COLO668 (cell line): ENCODE measurements at regions not wholly inside any gene's neighbourhood (a gene's known extent, or its start where the extent isn't known, plus 50 kb on each side); places are given as distances from the start of the nearest gene placed in this dataset.
"Not testable (repeated sequence)": the region's sequence is repeated elsewhere in the genome, so short reads cannot be mapped to it uniquely, and the experiment has no call there.

ENCODE experiments used
- DNase-seq: peaks from one replicate; lab custom pipeline; 2025; ENCODE audit not compliant: unreplicated experiment; lab: John Stamatoyannopoulos, UW

DNA sequence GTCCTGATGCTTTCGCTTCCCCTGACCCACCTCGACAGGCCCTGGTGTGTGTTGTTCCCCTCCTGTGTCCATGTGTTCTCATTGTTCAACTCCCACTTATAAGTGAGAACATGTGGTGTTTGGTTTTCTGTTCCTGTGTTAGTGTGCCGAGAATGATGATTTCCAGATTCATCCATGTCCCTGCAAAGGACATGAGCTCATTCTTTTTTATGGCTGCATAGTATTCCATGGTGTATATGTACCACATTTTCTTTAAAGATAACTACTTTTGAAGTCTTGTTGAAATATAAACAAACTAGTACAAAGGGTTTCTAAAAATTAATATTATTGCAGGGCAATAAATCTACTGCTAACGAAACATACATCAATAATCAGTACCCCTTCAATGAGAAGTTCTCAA lies 266.6 kb downstream of the IRS1 start:
- DNase-seq = not testable (repeated sequence)

DNA sequence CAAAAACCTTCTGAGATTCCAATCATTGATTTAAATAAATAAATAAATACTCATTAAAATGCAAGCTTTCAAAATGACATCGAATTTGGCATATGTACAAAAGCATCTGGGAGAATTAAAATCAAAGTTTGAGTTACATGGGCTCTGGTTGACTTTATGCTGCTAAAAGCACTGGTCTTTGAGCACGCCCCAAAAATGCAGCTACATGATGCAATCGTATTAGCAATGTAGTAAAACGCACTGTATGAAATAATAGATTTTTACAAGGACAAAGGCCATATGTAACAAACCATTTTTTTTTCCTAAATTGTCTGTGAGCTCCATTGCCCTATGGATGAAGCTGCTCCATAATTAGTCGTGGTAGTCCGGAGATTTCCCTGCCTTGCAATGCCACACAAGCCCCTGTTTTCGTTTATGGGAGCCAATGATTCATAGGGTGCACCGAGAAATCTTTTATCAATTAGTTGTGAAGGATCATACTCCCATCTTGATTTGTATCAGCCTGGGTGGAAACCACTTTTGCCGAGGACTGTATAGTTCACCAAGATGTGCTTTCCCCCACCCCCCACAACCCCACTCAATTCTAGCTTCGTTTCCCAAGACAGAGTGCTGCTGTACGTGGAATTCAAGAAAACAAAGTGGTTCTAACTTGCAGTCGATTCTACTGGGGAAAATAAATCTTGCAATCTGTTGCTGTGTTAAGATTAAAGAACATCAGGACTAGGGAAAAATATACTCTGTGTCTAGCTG lies 268.4 kb downstream of the IRS1 start:
- no peak for DNase-seq

DNA sequence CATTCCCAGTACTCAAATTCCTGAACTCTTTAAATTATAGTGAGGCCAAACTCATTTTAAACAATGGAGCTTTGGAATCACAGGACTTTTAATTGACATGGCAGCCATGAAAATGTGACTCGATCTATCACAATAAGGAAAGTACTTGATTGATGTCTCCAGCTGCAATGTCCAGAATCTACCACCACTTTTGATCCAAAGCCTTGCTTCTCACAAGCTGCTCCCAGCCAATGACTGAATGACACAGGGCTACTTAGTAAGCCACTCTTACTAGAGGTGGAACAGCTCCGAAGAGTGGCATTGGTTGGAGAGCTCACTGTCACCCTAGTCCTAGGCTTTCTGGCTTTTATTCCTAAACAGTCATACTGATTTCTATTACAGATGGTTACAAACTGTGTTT lies 270.1 kb downstream of the IRS1 start:
- no peak for DNase-seq

DNA sequence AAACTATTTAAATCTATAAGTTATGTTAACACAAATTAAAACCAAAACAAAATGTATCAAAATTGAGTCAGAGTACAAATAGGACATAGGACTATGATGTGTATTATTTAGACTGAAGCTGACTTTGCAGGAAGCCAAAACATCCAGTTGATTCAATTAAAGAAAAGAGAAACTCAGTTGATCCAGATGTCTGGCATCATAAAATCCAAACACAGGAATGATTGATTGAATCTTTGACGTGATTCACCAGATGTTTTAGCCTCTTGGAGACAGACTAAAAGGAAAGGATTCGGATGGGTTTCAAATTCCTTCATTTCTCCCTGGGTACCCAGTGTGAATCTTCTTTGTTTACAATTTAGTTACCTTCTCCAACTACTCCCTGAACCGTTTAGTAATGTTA lies 272.9 kb downstream of the IRS1 start:
- DNase-seq = no peak

DNA sequence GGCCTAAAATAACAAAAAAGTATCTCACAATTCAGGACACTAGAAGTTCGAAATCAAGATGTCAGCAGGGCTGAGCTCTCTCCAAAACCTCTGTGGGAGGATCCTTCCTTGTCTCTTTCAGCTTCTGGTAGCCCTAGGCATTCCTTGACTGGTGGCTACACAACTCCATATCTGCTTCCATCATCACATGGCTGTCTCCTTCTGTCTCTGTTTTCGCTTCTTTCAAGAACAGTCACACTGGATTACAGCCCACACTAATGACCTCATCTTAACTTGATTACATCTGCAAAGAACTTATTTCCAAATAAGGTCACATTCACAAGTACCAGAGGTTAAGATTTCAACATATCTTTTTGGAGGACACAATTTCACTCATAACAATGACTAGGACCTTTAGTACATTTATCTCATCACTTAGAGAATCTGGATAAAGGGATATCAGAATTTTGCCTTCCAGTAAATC lies 275.2 kb downstream of the IRS1 start:
- DNase-seq = no peak

DNA sequence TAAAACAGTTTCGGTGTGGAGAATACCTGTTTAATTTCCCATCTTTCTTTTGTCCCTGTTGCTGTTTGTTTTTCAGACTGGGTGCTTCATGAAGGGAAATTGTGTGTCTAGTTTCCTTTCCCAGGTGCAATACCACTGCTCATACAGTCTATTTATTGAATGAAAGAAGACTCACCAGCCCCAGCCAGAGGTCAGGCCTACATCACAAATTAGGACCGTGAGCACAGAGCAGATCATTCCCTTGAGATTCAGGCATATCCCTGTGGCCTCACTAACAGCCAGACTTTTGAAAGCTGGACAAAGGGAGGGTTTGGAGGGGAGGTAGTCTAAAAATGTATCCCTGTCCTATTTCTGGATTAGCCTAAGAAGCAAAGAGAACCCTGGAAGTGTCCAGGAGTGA lies 278.9 kb downstream of the IRS1 start:
- DNase-seq = no peak

DNA sequence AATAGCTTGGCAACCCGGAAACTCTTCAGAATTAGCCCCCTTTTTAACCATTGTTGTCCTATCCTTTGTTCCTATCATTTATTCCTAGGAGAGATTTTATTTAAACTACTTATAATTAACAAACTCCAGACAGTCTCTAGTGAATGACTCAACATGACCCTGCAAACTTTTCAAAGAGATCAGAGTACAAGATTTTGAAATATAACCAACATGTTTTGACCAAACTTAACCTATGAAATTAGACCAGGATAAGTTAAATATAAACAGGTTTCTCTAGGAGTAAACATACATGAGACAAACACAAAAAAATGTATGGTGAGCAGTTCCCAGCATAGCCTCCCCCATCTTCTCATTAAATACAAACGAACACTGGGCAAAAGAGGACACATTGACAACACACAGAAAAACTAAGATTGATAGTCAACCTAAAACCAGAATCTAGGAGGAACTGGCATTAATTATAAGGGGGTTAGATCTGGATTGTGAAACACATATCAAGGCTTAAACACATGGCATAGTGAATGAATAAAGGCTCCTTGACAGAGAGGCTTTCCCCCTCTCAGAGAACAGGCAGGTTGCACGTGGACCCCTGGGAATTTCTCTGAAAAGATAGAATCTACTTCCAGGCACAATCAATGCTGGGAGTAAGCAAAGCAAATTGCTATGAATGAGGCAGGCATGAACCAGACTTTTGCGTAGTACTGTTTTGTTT lies 284.1 kb downstream of the IRS1 start:
- no peak for DNase-seq

DNA sequence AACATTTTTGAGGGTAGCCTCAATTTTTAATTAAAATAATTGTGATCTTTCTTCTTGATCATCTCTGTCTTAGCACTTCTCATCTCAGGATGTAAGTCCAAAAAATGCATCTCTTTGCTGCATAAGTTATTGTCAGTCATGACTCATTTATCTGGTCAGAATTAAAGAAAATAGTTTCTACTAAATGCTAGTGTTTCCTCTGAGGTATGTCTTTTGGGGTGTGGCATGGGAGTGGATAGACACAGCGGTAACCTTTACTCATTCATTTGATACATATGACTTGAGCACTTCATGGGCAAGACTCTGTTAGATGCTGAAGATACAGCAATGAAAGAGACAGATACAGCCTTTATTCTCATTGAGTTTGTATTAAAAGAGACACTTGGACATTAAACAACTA lies 284.7 kb downstream of the IRS1 start:
- DNase-seq = no peak

DNA sequence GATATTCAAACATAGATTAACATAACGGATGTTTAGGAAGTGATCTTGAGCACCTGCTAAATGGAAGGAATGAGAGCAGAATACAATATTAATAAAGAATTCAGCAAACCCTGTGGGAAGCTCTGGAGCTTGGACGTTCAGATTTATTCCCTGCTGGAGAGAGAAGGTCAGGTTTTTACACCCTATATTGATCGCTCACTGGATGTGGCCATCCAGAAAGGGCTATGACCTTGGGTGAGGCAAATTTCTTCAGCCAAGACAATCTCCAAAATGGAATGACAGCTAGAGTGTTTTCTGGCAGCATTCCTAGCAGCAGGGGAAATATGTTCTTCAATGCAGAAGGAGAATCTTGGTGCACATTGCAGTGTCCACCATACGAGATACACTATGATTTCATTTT lies 288.3 kb downstream of the IRS1 start:
- DNase-seq = no peak

DNA sequence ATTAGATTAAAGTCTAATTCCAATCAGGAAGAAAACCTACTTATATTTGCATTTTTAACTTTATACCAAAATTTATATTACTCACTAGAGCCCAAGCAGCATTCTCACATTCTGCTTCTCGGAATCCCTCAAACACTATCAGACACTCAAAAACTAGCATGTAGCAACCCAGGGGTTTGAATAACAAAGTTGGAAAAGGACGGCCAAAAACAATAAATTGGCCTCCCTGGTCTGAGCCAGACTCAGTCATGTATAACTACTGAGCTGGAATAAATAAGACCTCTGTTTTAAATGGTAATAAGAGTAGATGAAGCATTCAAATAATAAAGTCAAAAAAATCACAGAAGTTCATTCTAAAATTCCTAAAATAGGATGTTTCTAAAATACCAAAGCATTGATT lies 290.9 kb downstream of the IRS1 start:
- DNase-seq = no peak

DNA sequence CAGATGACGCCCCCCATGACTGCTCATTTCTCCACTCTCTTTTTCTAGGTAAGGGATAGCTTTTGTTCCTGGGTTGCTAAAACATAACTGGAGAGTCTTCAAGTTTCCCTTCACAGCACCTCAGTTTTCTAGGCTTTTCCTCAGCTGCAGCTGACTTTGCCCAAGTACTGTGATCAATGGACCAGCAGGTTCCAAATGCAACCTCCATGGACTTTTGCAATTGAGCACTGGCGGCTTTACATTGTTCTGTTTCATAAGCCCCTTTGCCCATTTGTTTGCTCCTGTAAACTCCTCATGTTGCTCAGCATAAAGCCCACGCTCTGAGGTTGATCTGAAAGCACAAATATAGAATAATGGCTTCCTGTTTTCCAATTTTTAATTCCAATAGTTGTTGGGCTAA lies 291.6 kb downstream of the IRS1 start:
- no peak for DNase-seq

DNA sequence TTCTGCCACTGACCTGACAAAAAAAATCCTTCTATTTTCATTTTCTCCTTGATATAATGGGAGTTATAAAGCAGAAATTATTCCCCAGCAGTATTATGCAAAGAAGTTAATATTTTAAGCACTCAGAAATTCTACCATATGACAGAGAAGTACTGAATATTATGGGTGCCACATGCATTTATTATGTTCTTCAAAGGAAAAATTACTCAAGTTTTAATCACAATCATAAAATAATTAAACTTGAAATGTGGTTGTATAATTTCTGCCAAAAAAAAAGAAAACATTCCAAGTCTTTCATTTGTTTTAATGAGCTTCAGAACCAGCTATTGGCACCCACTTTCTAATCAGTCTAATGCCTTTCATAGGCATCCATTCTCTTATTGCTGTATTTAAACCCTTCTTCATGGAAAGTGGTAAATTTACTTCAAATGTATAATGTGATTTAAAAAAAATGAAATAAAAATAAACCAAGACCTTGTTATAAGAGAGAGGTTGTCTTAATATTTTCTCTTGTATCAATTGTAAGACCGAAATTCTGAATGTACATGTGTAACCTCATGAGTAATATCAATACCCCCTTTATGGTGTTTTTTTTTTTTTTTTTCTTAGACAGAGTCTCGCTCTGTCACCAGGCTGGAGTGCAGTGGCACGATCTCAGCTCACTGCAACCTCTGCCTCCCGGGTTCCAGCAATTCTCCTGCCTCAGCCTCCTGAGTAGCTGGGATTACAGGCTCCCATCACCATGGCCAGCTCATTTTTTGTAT lies 302.3 kb downstream of the IRS1 start:
- no peak for DNase-seq

DNA sequence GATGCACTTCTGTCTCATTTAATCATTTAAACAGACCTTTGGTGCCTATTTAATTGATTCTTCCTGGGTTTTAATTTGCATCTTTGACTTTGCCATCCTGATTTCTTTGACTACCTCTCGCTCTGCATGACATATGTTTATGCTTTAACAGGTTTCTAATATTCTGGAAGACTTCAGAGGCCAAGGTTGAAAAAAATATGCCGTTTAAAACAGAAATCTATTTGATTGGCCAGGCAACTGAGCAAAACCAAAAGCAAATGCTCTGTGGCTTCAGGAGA lies 303.4 kb downstream of the IRS1 start:
- DNase-seq = no peak

DNA sequence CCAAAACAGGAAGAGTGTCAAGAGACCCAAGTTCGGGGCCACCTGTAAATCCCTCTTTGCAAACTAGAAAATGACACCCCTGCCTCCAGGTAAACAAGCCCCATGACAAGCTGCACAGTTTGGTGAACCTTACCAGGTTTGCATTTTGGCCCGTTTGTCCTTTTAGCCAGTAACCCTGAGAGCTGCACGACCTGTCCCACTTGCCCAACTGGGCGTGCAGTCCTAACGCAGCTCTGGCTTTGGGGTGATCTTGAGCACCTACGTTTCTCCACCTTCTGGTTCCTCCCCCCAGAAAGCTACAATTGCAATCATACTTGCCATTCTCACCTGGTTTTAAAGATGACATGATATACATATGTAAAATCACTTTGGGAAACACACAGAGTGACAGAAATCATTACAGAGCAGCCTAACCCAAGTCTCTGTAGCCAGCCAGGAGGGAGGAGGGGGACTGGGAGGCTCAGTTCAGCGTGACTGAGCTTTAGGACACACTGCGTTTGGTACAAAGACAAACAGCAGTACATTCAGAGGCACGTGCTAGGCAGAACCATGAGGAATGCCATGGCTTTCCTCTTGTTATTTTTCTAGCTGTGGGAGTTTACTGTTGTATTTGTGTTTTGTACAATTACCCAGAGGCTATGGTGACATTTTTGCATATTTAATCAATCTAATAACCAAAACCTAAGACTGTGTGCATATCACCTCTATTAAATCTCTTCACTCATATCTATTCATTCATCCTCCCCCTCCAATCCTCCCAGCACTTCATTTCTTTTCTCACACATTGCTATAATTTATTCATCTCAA lies 304.0 kb downstream of the IRS1 start:
- DNase-seq = no peak

DNA sequence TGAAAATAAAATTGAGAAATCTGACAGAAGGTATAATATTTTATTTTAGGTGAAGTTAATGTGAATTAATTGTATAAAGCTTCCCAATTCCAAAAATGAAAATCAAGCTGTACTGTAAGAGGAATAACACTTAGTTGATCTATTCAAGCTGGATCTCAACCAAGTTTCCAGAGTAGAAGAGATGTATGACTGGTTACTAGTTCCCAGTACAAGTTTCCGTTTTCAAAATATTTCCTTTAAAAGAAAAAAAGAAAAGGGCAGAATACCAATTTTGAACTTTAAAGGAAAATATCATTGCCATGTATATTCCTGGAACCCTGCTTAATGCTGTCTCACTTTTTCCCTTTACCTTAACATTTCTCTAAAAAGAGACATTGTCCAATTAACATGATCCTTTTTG lies 308.5 kb downstream of the IRS1 start:
- no peak for DNase-seq

DNA sequence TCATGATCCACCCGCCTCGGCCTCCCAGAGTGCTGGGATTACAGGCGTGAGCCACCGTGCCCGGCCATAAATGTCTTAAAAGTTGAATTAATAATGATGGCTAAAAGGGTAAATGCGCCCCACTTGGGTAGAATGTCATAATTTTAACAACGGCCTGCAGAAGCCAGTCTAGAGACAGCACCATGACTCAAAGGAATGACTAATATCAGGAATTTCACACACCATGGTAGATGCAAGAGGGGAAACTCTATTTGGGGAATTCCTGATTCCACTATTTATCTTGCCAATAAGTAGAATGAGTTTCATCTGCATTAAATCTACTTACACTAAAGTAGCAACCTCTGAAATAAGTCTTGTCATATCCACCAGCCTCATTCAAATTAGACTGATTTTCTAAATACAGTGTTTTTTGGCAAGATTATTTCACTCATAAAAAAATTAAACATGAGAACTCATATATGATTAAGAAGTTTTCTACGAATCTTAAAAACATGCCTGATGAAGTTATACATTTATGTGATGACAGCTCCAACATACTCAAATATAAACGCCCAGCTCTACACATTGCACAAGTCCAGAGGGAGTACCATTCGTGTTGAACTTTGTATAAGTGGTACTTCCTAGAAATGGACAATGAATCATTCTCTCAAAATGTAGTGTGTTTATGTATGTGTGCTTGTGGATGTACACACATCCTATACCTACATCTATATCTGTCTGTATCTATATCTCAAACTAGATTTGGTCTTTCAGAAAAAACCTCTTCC lies 309.7 kb downstream of the IRS1 start:
- DNase-seq = no peak

DNA sequence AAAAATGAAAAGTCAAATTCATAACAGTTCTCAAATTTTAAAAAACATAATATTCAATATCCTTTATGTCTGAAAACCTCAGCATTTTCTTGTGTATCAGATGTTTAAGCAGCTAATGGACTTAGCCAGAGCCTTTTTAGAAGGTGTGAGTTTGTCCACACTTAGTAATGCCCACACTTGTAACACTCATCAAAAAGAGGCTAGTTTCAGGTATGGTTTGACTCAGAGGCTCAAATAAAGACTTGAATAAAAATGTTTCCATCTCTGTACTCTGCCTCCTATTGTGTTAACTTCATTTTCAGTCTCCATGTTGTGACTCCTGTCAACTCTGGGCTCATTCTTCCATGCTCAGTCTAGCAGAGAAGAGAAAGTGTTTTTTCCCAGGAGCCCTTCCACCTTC lies 311.6 kb downstream of the IRS1 start:
- DNase-seq = no peak

DNA sequence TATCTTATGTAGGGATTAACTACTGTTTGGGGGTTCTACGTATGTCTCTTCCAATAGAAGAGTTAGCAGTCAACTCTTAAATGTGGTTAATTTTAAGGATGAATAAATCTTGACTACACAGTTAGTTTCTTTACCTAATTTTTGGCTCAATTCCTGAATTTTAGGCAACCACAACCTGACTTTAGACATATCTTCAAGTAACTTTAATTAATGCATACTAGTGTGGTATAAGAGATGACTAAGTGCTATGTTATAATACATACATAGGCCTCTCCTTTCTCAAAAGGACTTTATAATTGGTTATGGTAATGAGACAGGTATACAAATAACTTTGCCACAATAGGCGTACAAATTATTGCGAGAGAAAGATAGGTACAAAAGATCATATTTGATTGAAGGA lies 312.0 kb downstream of the IRS1 start:
- no peak for DNase-seq

DNA sequence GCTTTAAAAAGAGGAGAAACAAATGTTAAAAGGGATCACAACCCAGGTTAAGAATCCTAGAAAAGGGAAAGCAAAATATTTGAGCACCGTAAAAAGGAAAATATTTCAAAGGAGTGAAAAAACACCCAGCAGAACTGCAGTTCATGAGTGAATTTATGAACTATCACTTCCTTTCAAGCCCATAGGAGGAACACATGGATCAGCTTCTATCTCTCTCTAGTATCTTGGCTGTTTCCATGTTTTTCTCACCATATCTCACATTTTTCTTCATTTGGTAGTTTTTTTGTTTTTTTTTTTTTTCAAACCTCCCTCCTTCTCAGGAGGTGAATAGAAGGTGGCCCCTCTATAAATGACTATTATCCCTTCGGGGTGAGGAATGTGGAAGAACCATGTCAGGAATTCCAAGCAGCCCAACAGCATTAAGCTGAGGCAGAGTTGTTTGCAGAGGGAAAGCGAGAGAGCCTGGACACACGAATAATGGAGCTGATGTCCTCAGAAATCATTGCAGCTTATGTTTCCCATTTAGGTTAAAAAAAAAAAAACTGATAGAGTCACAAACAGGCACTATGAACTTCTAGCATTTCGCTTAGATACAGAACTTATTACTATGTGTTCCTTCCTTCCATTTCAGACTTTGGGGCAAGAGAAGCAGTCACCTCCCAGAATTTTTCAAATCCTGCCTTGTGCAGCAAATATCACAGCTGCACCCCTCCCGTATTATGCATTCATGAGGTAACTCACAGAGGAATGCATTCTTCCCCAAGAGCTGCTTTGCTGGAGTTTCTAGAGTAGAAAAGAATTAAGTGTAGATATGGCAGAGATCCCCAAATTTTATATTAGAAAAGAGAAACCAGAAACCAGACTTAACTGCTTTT lies 315.6 kb downstream of the IRS1 start:
- DNase-seq = no peak

DNA sequence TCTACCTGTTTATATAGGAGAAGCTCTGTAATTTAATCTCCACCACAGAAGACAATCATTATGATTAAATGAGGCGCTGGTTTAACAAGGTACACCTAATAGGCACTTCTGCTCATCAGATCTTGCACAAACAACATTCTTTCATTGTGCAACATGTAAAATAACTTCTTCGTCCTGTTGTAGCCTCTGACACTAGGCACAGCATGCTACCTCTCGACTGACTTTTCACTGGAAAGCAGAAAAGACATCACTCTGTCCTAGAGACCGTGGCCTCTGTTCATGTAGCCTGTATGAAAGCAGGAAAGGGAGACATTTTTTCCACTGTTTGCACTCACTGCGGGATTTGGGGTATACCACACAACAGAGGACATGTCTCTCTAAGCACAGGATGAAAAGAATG lies 316.5 kb downstream of the IRS1 start:
- no peak for DNase-seq
